GDM1 (cell line): ENCODE measurements at regions not wholly inside any gene's neighbourhood (a gene's known extent, or its start where the extent isn't known, plus 50 kb on each side); places are given as distances from the start of the nearest gene placed in this dataset.

Source experiments
- DNase-seq: peaks from one replicate; lab custom pipeline; 2025; lab: John Stamatoyannopoulos, UW

DNA sequence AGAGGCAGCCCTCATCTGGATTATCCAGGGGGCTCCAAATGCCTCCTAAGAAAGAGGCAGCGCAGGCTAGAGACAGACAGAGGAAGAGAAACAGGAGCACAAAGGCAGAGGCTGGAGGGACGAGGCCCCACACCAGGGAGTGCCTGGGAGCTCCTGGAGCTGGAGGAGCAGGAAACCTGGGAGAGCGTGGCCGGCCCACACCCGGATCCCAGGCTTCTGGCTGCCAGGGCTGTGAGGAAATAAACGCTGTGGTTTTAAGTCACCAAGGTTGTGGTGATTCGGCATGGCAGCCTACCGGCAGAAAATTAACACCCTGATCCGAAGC, 165.5 kb downstream of the OLFM1 start:
- DNase-seq = no peak

DNA sequence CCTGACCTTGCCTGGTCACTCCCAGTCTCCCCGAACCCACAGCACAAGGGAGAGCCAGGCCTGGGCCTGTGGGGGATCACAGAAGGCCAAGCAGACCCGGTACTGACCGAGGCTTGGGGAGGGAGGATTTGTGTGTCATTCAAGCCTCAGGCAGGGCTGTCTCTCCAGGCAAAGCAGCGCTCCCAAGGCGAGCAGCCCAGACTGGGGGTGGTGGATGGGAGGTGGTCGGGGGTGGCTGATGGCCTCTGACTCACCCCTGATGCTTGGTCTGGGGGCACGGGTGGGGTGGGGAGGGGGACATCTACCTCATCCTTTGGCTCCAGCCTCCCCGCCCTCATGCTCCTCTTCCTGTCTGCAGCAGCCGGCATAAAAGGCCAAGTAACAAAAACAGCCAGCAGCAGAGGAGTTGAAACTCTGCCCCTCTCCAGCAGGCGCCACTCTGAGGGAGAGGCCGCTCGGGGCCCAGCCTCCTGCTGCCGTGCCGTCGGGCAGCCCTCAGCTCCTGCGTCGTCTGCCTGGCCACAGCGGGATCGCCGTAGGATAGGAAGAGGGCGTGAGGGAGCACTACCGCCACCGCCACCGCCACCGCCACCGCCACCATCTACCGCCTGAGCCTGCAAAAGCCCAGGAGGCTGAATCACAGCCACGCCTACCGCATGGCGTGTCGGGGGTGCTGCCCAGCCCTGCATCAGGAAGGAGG, 166.0 kb downstream of the OLFM1 start:
- no peak for DNase-seq

DNA sequence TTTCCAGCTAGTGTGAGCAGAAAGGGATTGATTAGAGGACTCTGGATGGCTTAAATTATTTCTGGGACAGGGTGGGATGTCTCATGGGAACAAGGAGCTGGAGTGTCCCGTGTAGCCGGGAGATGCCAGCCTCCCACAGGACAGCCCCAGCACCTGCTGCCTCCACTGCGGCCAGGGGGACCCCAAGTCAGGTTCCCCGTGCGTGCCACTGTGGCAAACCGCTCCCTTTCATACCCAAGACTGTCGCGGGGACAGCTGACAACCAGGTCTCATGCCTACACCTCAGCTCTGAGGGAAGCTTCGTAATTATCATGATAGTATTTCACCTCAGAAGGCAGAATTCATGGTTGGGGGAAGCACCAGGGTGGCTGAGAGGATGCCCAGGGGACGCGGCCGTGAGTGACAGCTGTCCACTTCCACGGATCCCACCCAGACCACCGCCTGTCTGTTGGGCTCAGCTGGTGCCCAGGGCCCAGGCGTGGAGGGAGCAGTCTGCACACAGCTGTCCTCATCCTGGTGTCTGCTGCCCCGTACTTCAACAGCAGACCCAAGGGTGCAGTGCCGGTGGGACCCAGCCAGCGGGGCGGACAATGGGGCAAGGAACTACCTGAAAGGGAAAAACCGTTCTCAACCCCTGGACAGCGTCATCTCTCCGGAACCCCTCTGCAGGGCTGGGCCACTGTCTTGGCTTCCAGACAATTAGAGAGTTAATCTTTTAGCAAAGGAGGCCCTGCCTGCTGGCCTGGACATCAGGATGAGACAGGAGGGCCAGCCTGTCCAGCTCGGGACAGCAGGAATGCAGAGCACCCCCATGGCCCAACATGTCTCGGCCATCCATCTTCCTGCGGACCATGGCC, 166.9 kb downstream of the OLFM1 start:
- DNase-seq = no peak

DNA sequence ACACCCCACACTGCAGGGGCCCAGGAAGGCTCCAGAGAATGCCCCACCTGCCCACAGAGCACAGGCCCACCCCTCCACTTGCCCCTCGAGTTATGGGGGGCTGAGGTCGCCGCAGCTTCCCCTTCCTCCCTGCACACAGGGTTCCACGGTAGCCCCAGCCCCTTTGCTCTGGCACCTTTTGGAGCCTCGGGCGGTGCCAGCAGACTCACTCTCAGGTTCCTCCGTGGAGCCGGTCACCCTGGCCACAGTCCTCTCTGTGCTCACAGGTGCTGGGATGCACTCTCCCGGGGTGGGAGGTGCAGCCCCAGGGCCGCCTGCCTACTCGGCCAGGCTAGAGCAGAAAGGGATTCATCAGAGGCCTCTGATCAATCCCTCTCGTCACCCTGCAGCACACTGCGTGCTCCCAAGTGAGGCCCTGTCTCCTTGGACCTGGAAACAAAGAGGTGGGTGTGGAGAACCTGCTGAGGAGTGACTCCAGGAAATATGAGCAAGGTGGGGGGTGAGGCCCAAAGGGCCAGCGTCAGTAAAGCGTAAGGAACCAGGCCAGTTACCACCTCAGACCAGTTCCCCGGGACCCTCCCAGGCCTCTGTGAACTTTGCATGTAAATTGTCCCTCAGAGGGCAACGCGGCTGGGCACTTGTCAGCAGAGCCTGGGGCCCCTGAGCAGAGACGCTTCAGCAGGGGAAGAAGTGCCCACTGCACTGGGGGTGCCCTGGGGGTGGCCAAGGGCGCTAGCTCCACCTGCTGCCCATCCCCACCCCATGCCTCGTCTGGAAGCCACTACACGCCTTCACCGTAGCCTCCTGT, 167.8 kb downstream of the OLFM1 start:
- no peak for DNase-seq

DNA sequence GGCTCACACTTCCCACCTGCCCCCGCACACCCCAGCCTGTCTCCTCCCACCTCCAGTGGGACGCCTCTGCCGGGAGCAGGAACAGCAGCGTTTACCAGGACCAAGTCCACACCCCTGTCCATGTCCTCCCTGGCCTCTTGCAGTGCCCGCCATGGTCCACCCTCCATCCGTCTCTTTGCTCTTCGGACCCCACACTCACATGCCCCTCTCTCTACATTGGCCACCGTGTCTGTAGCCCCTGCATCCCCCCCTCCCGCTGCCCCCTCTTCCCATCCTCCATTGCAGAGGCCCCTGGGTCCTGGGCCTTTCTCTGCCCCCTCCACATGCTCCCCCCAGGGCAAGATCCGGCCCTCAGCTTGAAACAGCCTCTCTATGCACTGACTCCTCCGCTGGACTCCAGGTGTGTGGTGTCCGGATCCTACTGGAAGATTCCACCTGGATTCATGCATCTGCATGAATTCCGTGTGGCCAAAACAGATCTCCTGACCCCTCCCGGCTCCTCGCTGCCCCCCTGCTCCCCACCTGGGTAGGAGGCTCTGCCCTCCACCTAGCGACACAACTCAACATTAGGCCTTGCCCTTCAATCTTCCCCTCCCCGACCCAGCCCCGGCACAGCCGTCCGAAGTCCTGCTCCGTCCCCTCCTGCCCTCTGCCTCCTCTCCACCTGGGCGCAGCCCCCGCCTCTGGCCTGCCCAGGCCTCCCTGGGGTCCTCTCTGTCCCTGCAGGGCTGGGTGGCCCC, 168.5 kb downstream of the OLFM1 start:
- no peak for DNase-seq

DNA sequence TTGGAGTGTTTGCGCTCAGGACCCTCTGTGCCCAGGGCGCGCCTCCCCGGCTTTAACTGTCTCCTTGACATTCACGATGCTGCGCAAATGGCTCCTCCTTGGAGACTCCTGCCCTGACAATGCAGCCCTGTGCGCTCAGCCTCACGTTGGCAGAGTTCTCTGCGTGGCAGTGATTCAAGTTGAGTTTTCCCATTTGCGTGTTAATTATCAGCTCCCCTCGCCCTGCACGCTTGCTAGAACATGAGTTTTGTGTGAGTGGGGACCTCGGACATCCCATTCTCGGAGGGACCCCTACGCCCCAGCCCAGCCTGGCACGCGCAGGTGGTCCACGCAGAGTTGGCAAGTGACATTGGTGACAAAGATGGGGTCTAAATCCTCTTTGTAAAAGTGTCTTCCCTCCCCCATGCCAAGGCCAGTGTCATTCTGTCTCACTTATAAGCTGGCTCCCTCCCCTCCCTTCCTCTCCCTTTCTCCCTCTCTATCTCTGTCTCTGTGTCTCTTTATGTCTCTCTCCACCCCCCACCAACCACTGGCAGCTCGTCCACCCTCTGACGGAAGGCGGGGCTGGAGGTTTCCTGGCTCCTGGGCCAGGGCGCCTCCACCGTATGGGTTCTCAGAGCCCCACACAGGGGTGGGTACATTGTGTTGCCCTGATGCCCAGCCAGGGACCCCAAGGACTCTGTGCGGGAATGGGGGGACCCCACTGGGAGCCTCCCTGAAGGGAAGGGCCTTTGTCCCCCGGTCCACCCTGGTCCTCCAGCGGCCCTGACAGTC, 169.3 kb downstream of the OLFM1 start:
- DNase-seq = no peak

DNA sequence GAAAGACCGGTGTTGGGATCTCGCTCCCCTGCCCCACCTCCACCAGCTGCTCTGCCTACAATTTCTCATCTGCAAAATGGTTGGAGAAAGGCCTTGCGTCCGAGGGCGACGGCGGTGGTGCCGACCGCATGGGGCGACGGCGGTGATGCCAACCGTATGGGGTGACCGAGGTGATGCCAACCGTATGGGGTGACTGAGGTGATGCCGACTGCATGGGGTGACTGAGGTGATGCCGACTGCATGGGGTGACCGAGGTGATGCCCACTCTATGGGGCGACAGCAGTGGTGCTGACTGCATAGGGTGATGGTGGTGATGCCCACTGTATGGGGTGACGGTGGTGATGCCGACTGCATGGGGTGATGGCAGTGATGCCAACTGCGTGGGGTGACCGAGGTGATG, 171.0 kb downstream of the OLFM1 start:
- no peak for DNase-seq

DNA sequence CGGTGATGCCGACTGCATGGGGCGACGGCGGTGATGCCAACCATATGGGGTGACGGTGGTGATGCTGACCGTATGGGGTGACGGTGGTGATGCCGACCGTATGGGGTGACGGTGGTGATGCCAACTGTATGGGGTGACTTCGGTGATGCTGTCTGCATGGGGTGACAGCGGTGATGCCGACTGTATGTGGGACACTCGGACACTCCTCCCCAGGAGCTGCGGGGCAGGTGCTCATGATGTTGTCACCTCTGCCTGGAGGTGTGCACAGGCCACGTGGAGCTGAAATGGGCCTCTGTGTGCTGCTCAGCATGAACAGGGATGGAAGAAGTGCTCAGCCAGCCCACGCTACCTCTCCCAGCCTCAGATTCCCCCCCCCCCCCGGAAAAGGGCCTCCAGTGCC, 171.8 kb downstream of the OLFM1 start:
- no peak for DNase-seq

DNA sequence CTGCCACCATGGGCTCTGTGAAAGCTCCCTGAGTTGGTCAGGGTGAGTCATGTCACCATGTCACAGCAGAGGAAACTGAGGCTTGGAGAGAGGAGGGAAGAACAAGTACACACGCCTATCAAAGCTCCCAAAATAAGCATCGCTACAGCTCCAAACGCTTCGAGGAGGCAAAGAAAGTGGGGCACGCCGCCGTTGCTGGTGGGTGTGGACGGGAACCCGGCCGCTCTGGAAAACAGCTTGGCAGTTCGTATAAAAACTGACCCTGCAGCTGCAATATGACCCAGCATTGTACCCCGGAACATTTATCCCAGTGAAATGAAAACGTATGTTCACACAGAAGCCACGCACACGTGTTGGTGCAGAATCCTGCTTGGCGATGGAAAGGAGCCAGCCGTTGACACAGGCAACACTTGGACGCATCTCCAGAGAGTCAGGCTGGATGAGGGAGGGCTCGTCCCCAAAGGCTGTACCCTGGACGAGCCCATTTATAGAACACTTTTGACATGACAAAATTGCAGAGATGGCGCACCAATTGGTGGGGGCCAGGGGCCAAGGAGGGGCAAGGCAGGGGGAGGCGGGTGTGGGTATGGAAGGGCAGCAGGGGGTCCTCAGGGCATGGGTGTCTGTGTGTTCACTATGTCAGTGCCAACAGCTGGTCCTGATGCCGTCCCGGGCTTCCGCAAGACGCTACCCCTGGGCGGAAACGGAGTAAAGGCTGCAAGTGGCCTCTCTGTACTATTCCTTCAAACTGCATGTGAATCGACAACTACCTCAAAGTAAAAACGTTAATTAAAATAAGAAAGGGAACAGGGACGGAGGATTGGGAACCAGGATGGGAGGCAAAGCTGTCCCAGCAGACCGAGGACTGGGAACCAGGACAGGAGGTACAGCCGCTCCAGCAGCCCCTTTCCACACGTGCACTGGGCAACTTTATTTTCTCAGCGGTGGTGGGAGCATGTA, 173.0 kb downstream of the OLFM1 start:
- DNase-seq = no peak

DNA sequence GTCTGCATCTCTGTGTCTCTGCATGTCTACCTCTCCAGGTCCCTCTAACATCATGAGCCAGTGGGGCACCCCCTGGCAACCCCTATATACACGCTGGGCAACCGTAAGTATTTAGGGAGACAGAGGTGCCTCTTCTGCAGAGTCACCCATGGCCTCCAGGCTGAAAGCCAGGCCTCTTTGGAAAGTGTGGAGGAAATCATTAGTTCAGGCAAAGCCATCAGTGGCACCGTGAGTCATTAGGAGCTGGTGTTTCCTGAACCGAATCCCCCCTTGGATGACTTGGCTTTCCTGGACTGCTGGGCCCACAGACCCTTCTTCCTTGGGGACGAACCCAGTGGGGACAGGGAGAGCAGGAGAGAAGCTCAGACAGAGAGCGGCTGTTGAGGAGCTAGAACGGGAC, 174.8 kb downstream of the OLFM1 start:
- no peak for DNase-seq

DNA sequence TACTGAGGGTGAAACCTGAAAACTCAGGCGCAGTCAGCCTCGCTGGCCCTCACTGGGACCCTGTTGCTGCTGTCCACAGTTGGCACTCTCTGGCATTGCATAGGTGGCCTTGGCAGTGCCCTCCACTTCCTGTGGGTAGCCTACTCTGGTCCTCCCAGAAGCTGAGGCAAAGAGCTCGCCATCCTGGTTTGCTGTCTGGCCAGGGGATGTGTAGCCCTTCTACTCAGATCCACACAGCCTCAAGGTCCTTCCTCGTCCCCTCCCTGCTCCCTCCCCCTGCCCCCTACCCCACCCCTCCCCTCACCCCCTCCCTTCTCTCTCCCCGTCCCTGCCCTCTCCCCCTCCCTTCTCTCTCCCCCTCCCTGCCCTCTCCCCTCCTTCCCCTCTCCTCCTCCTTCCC, 176.0 kb downstream of the OLFM1 start:
- DNase-seq = no peak

DNA sequence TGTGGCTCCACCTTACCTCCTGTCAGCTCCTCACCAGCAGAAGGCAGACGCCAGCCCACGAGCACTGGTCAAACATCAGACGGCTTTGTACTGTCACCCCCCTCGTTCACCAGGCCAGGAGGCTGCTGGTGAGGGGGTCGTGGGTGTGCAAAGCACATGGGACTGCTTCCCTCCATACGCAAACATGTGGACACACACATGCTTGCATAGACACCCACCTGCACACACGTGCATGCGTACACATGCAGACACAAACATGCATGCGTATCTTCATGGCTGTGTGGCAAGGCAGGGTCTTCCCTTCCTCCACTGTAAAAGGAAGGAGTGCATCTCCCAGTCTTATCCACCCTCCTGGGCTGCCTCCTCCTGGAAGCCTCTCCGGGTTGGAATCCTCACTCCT, 178.5 kb downstream of the OLFM1 start:
- no peak for DNase-seq

DNA sequence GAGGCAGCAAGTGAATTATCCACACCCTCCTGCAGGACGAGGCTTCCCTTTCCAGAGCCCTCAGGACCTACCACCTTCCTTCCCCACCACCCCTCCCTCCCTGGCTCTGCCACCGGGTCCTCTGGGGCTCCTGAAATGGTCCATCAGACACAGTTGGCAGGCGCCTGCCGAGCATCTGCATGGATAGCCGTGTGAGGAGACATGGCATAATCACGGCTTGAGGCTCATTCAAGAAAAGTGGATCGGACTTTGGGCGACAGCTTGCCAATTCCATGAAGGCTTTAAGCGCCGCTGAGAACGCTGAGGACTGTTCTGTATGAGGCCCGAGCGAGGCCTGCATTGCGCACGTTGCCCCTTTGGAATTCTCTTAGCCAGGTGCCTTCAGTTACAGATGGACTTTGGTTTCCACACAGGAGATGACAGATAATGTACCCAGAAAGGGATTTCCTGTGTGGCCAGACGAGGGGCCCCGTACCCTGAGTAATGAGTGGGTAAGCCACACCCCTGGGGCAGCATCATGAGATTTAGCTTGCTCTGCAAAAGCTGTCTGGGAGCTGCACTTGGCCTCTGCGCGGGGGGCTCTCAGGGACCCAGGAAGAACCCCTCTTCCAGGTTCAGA, 179.8 kb downstream of the OLFM1 start:
- no peak for DNase-seq

DNA sequence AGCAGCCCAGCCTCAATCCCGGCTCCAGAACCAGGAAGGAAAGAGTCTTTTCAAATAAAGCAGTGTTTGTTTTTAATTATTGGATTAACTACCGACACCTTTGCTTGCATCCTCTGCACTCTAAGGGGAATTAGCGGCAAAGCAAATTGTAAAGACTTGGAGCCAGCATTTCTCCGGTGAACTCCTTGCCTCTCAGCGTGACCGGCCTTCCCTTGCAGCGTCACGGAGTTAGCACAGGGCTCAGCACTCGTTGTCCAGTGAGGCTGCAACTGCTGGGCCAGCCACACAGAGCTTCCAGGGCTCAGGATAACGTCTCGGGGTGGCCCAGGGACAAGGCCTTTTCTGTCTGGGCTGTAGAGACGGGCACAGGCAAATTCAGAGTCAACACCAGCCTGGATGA, 180.6 kb downstream of the OLFM1 start:
- no peak for DNase-seq

DNA sequence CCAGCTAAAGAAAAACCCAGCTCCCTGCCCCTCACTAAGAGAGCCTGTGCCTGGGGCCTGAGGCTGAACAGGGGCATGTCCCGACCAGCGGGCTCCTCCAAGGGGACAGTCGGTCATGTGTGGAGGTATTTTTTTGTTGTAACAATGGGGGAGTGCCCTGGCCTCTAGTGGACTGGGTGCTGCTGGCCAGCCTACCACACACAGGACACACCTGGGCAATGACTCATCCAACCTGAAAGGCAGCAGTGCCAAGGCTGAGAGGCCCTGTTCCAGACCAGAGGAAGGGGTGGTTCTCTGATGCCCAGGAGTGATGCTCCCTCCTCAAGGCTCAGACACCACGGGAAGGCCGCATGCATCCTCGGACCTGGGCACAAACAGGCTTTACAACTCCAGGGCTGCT, 181.5 kb downstream of the OLFM1 start:
- no peak for DNase-seq

DNA sequence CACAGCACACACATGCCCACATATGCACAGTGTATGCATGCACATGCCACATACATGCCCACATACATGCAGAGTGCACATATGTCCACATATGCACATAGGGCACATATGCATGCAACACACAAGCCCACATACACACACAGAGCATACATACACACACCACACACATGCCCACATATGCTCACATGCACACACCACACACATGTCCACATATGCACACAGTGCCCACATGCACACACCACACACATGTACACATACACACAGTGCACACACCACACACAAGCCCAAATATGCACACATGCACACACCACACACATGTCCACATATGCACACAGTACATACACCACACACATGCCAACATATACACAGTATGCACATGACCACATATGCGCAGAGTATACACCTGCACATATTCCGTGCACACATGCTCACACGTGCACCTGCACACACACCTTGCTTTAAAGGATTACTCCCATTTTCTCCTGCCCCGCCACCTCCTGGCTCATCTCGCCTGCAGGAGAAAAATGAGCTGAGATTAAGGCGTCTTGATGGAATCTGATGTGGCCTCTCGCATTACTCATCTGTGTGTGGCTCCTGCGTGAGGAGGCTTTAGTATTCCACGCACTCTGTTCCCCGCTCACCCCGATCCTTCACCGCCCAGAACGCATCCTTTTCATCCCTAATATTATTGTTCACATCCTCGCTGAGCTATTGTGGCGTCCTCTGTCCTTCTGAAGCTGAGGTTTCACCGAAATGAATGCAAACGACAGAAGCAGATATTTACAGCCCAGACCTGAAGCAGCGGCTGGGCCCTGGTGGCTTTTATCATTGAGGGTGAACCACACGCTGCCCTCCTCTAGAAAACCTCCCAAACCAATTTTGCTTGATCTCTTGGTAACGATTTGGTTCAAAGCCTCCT, 182.7 kb downstream of the OLFM1 start:
- no peak for DNase-seq

DNA sequence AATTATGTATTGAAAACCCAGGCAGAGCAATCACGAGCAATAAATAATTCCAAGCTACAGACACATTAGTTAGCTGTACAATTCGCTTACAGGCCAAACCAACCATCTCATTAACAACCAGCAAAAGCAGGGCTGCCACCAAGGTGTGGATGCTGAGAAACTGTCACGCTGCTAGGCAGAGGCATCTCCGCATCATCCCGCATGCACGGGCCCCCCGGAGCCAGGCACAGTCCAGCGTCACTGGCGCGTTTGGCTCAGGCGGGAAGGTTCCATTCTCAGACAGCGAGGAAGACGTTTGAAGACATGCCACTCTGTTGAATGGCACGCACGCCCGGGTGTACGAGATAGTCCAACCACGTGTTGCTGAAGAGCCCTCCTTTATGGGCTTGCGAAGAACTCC, 184.0 kb downstream of the OLFM1 start:
- no peak for DNase-seq

DNA sequence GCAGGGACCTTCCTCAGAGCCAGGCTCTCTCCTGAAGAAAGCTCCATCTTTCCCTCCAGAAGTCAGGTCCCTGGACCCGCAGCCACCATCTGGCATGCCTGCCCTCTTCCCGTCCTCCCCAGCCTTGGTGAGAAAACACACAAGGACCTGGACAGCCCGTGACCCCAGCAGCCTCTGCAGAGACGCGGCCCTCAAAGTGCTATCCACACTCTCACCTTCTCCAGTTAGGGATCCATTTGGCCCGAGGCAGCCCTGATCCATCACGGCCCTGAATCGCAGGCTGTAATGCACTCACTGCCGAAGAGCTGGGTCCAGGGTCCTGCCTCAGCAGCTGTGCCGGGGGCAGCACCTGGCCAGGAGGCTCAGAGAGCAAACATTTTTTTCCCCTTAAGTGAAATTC, 185.1 kb downstream of the OLFM1 start:
- DNase-seq = no peak

DNA sequence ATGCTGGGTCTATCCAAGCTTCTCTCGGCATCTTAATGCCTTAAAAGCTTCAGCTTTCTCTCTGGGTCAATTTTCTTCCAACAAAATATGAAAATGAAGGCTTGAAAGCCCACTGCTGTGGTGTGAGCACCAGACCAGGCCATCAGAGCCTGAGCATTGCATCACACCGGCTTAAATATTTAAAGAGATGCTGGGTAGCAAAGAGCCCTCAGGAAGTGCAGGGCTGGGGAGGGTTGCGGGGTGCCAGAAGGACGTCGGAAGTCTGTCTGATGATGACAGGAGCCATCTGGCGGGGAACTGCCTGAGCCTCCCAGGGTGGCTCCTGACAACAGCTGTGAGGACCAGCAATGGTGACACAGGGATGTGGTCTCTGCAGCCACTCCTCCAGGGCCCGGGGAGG, 185.5 kb downstream of the OLFM1 start:
- no peak for DNase-seq
